K562 (cell line): ENCODE measurements at regions not wholly inside any gene's neighbourhood (a gene's known extent, or its start where the extent isn't known, plus 50 kb on each side); places are given as distances from the start of the nearest gene placed in this dataset.

Source experiments
- ATAC-seq: fragments of 200-7000 bp; cut with Tn5 transposase; 3 replicates; pipeline ENCODE4 v1.9.1; 2020; ENCODE audit warnings: moderate library complexity
- BruUV-seq: library from RNA; stranded (reverse); fragments of 400-500 nt; replicated peaks from 2 replicates; lab custom pipeline; 2021; lab: Mats Ljungman, UMichigan
- CTCF ChIA-PET: fragments of 300-600 bp; formaldehyde crosslinking; extraction: SDS; loops from one replicate; lab custom pipeline; 2021; ENCODE audit warnings: low intra/inter-chr PET ratio; lab: Yijun Ruan, JAX
- POLR2A ChIA-PET: fragments of 300-600, 350-650 bp; sonication (Branson Sonifier 250); formaldehyde crosslinking; extraction: SDS; loops from one replicate; lab custom pipeline; 2021; ENCODE audit warnings: antibody characterized with exemption, inconsistent platforms; lab: Yijun Ruan, JAX
- DNase-seq, 4 experiments: peaks; one replicate each; pipeline versions ENCODE4 v3.0.0 to v3.0.0-alpha.2; 2011 to 2018; ENCODE audit warnings: low spot score in 3 of 4, mixed read lengths in 3 of 4; ENCODE audit errors: extremely low read depth in 1 of 4
- FAIRE-seq: peaks from 2 replicates; lab custom pipeline; 2011; peaks lifted over from hg19 to GRCh38; lab: Jason Lieb, UNC
- H2AFZ ChIP-seq: 2 replicates; pipeline ENCODE4 v1.6.0; 2011; ENCODE audit warnings: low read depth, low read length, control low read depth, inconsistent platforms
- H3K27ac ChIP-seq: fragments of 200-600 bp; 3 replicates; pipeline ENCODE4 v1.8.0; 2011; ENCODE audit warnings: low read depth, mild to moderate bottlenecking, control low read depth, inconsistent platforms, low read length, moderate library complexity, mixed read lengths; ENCODE audit errors: extremely low read depth
- H3K27me3 ChIP-seq, 2 experiments: fragments of 300-600 bp in 1 of 2; 2 replicates in 1 of 2; 3 replicates in 1 of 2; pipeline versions ENCODE4 v1.6.0 to v1.8.0; 2011; ENCODE audit warnings: inconsistent platforms in 2 of 2, low read length in 2 of 2, mild to moderate bottlenecking in 1 of 2, mixed read lengths in 1 of 2, moderate library complexity in 1 of 2; ENCODE audit not compliant: control insufficient read depth in 2 of 2, insufficient read depth in 2 of 2
- H3K36me3 ChIP-seq: fragments of 300-600 bp; 3 replicates; pipeline ENCODE4 v1.8.0; 2011; ENCODE audit warnings: mild to moderate bottlenecking, low read length, inconsistent platforms; ENCODE audit not compliant: control insufficient read depth, insufficient read depth
- H3K4me1 ChIP-seq, 2 experiments: fragments of 200-600 bp in 1 of 2; replicated peaks in 1 of 2; 2 replicates in 1 of 2; 3 replicates in 1 of 2; pipeline versions ENCODE4 v1.5.1 to v1.8.0; 2011; ENCODE audit warnings: inconsistent platforms in 2 of 2, low read length in 2 of 2, mild to moderate bottlenecking in 1 of 2, mixed read lengths in 1 of 2, moderate library complexity in 1 of 2; ENCODE audit not compliant: control insufficient read depth in 2 of 2, insufficient read depth in 2 of 2
- H3K4me2 ChIP-seq: 2 replicates; pipeline ENCODE4 v1.6.1; 2011; ENCODE audit warnings: low read length, control low read depth, inconsistent platforms, mixed read lengths; ENCODE audit not compliant: insufficient read depth
- H3K4me3 ChIP-seq: fragments of 200-600 bp; sonication (generic), shearing (Covaris generic); 2 replicates; pipeline ENCODE4 v1.5.1; 2016; ENCODE audit warnings: control low read depth, inconsistent platforms
- H3K79me2 ChIP-seq: fragments of 200-600 bp; 3 replicates; pipeline ENCODE4 v1.8.0; 2011; ENCODE audit warnings: low read length, inconsistent platforms; ENCODE audit not compliant: control insufficient read depth, insufficient read depth
- H3K9ac ChIP-seq, 2 experiments: 2 replicates each; pipeline versions ENCODE4 v1.6.0 to v1.6.1; 2011; ENCODE audit warnings: low read depth in 2 of 2, low read length in 2 of 2, control low read depth in 1 of 2, inconsistent platforms in 1 of 2, mild to moderate bottlenecking in 1 of 2, mixed read lengths in 1 of 2; ENCODE audit not compliant: insufficient read depth in 1 of 2
- H3K9me1 ChIP-seq: one replicate; pipeline ENCODE4 v1.6.0; 2011; ENCODE audit warnings: inconsistent platforms, mild to moderate bottlenecking, low read length, moderate library complexity; ENCODE audit not compliant: control insufficient read depth, insufficient read depth
- H3K9me3 ChIP-seq: replicated peaks from 2 replicates; pipeline ENCODE4 v1.5.1; 2011; ENCODE audit warnings: low read depth, low read length, inconsistent platforms; ENCODE audit not compliant: control insufficient read depth, insufficient read depth
- H4K20me1 ChIP-seq: replicated peaks from 2 replicates; pipeline ENCODE4 v1.6.1; 2011; ENCODE audit warnings: low read length, inconsistent platforms, mixed read lengths; ENCODE audit not compliant: control insufficient read depth, insufficient read depth
- DNMT1 ChIP-seq: fragments of 450-650 bp; IDR thresholded peaks from 2 replicates; pipeline ENCODE4 v1.6.1; 2016; ENCODE audit warnings: antibody characterized with exemption, mild to moderate bottlenecking
- EWSR1 ChIP-seq: fragments of 450-650 bp; IDR thresholded peaks from 2 replicates; pipeline ENCODE4 v1.6.1; 2018; ENCODE audit warnings: borderline replicate concordance, mild to moderate bottlenecking, low read depth, moderate library complexity; ENCODE audit not compliant: partially characterized antibody
- HSF4 ChIP-seq: fragments of 250-450 bp; sonication (Bioruptor Pico); IDR thresholded peaks from 2 replicates; pipeline ENCODE4 v2.1.2; 2022; ENCODE audit warnings: mild to moderate bottlenecking, moderate library complexity, borderline replicate concordance
- MITF ChIP-seq: IDR thresholded peaks from 2 replicates; pipeline ENCODE4 v1.6.1; 2014; ENCODE audit warnings: antibody characterized with exemption
- MLLT1 ChIP-seq, 2 experiments: fragments of 450-650 bp; IDR thresholded peaks; 2 replicates each; pipeline ENCODE4 v1.6.1; 2016
- NONO ChIP-seq, 2 experiments: fragments of 200-400 bp in 1 of 2; fragments of 450-650 bp in 1 of 2; formaldehyde crosslinking in 1 of 2; IDR thresholded peaks; 2 replicates each; pipeline ENCODE4 v1.6.1; 2017; ENCODE audit warnings: low read depth in 2 of 2, mild to moderate bottlenecking in 2 of 2, moderate library complexity in 2 of 2, low read length in 1 of 2
- NR2C2 ChIP-seq, 2 experiments: fragments of 200-800 bp in 1 of 2; sonication (Bioruptor generic) in 1 of 2; sonication (generic) in 1 of 2; formaldehyde crosslinking in 1 of 2; IDR thresholded peaks; 2 replicates each; pipeline versions ENCODE4 v1.6.1 to v1.8.0; 2016 to 2022; ENCODE audit warnings: mild to moderate bottlenecking in 1 of 2, missing compliant biosample characterization in 1 of 2, missing genetic modification characterization in 1 of 2, missing genetic modification reagents in 1 of 2
- PCBP2 ChIP-seq: fragments of 200-400 bp; formaldehyde crosslinking; IDR thresholded peaks from 2 replicates; pipeline ENCODE4 v1.6.1; 2018; ENCODE audit warnings: low read length, low read depth, mild to moderate bottlenecking, moderate library complexity; ENCODE audit not compliant: poor library complexity, severe bottlenecking
- PHF21A ChIP-seq: fragments of 450-650 bp; IDR thresholded peaks from 2 replicates; pipeline ENCODE4 v1.6.1; 2017; ENCODE audit warnings: low read depth, borderline replicate concordance
- POLR3G ChIP-seq: IDR thresholded peaks from 2 replicates; pipeline ENCODE4 v1.6.1; 2011; ENCODE audit not compliant: insufficient read length, insufficient replicate concordance; ENCODE audit errors: extremely low read depth
- REST ChIP-seq, 2 experiments: fragments of 450-650 bp; formaldehyde crosslinking in 1 of 2; IDR thresholded peaks; 2 replicates each; pipeline versions ENCODE4 v1.4.0 to v1.6.1; 2014 to 2020; ENCODE audit warnings: mild to moderate bottlenecking in 2 of 2, borderline replicate concordance in 1 of 2, low read depth in 1 of 2
- WGBS: fragments of 100-300 bp; shearing (Covaris generic); methylation state at CpG from one replicate; pipeline ENCODE4 v1.1.6; 2016; ENCODE audit warnings: low coverage, mixed read lengths; ENCODE audit not compliant: insufficient coverage; ENCODE audit errors: missing lambda C conversion rate; 5-methylcytosine and 5-hydroxymethylcytosine counted together
- in situ Hi-C: fragments of 300-500 bp; cut with MboI; formaldehyde crosslinking; loops from 4 replicates; pipeline ENCODE4 v1.15.0; 2018; ENCODE audit warnings: inconsistent platforms, mixed read lengths
- intact Hi-C: fragments of 100-400 bp; cut with micrococcal nuclease; formaldehyde crosslinking; loops from 2 replicates; pipeline ENCODE4 v1.14.2; 2022

- H3K27me3 ChIP-seq: no peaks in the 10 kb centered on the region
- no peak overlapping the region for H3K9ac ChIP-seq
- in situ Hi-C loops: no loop called here
- POLR2A ChIA-PET: no interaction called here
- no peaks in the 10 kb centered on the region for H3K79me2 ChIP-seq
- no peaks in the 10 kb centered on the region for H3K9me1 ChIP-seq
- no peak overlapping the region for H2AFZ ChIP-seq
- no peaks in the 10 kb centered on the region for H3K4me1 ChIP-seq
- H3K9me3 ChIP-seq: no peaks in the 10 kb centered on the region
- H3K4me2 ChIP-seq: no peak overlapping the region
- ATAC-seq (no peak), FAIRE-seq (no peak), DNase-seq (no peak)
- H3K4me3 ChIP-seq: no peak overlapping the region
- intact Hi-C loops: no loop called here
- no peaks in the 10 kb centered on the region for H3K36me3 ChIP-seq
- no TSS peak for BruUV-seq
- CTCF ChIA-PET: no interaction called here
- 1% methylated on average over 5 of the region's 5 CpGs for WGBS
- H4K20me1 ChIP-seq: no peaks in the 10 kb centered on the region
- H3K27ac ChIP-seq: no peak overlapping the region
- TF ChIP-seq REST (IDR thresholded peaks at IDR 0.05; ENCODE audit: borderline replicate concordance): no peak
- no peak for TF ChIP-seq REST (CRISPR knock-in tag; IDR thresholded peaks at IDR 0.05; ENCODE audit: low read depth)
- no peak for TF ChIP-seq MITF
- no peak for TF ChIP-seq NR2C2 (CRISPR knock-in tag; IDR thresholded peaks at IDR 0.05)
- no peak for TF ChIP-seq NR2C2 (tag; IDR thresholded peaks at IDR 0.05)
- TF ChIP-seq HSF4 (CRISPR knock-in tag): no peak
- no peak for TF ChIP-seq PCBP2
- no peak for TF ChIP-seq PHF21A
- TF ChIP-seq EWSR1: no peak
- TF ChIP-seq MLLT1 (IDR thresholded peaks at IDR 0.05): no peak
- TF ChIP-seq DNMT1: no peak
- no peak for TF ChIP-seq NONO (IDR thresholded peaks at IDR 0.05; ENCODE audit: low read depth in 2 of 2, low read length in 1 of 2)
- no peak for TF ChIP-seq POLR3G
Observed at GRCh38 chr21:16004086-16004485, 274.3 kb downstream of the USP25 start.
